GM12875 (cell line): ENCODE measurements at regions not wholly inside any gene's neighbourhood (a gene's known extent, or its start where the extent isn't known, plus 50 kb on each side); places are given as distances from the start of the nearest gene placed in this dataset.

Experiments used
- H3K4me3 ChIP-seq: one replicate; pipeline ENCODE4 v1.5.1; 2011; ENCODE audit warnings: low read depth, low read length, control low read depth
- TF ChIP-seq, protein P1 (sequence below): IDR thresholded peaks from 2 replicates; pipeline ENCODE4 v1.5.1; 2011; ENCODE audit warnings: low read depth, mild to moderate bottlenecking, control low read depth, inconsistent platforms, low read length, moderate library complexity, borderline replicate concordance; ENCODE audit not compliant: insufficient read depth

DNA sequence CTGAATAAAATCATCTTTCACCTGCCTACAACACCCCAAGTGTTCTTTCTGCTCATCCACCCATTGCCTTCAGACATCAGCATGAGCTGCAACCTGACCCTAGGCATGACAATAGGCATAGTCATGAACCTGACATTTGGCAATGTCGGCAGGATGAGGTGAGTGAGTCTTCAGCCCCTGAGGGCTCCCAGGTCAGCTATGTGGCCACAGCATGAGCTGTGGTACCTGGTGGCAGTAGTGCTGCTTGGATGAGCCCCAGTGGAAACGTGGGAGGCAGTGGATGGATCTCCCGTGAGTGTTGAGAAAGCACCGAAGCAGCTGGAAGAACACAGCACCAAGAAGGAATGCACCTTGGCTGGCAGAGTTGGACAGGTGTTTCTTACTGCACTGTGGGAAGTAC is 334.8 kb upstream of the FAR2 start:
- no peak overlapping the region for H3K4me3 ChIP-seq
- TF ChIP-seq, protein P1, sequence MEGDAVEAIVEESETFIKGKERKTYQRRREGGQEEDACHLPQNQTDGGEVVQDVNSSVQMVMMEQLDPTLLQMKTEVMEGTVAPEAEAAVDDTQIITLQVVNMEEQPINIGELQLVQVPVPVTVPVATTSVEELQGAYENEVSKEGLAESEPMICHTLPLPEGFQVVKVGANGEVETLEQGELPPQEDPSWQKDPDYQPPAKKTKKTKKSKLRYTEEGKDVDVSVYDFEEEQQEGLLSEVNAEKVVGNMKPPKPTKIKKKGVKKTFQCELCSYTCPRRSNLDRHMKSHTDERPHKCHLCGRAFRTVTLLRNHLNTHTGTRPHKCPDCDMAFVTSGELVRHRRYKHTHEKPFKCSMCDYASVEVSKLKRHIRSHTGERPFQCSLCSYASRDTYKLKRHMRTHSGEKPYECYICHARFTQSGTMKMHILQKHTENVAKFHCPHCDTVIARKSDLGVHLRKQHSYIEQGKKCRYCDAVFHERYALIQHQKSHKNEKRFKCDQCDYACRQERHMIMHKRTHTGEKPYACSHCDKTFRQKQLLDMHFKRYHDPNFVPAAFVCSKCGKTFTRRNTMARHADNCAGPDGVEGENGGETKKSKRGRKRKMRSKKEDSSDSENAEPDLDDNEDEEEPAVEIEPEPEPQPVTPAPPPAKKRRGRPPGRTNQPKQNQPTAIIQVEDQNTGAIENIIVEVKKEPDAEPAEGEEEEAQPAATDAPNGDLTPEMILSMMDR, result no peak

DNA sequence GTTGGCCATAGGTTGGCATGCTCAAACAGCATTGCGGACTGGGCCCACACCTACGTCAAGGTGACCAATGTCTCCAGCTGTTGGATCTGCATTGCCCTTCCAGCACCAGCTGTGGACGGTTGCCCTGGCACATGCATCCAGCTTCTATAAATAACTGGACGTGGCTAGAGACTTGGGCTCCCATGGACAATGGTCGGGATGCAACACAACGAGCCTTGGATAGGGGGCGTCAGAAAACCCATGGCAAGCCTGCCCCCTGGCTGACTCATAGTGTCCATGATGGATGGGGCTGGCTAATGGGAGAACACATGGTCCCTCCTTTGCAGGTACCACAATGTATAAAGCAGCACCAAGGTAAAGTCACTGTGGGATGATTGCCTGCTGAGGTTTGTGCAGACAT is 331.6 kb upstream of the FAR2 start:
- TF ChIP-seq, protein P1, result no peak
- no peak overlapping the region for H3K4me3 ChIP-seq

DNA sequence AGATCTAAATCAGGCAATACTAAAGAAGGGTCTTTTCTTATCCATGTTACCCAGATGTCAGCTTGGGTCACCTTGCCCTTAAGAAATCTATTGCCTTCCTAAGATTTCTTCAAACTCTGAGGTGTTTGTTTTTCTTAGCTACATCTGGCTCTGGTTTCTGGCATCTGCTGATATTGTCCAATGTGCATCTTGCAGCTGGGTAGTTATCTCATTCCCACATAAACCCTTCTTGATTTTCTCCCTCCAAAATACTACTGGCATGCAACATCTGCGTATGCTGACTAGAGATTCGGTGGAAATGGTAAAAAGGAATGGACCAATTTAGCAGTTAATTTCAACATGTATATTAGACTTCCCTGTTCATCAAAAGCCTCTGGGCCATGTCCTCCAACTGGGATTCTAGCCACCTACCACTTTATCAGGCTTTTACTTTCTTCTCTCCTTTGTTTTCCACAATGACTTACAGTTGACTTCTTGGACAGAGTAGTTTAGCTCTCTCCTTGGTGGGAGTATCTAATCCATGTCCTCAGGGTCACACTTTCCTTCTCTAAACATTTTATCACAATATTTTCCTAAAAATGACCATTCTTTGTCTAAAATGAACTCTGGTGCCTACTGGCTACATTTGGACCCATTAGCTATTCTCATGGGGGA is 324.8 kb upstream of the FAR2 start:
- H3K4me3 ChIP-seq, result no peak overlapping the region
- TF ChIP-seq, protein P1, result no peak

DNA sequence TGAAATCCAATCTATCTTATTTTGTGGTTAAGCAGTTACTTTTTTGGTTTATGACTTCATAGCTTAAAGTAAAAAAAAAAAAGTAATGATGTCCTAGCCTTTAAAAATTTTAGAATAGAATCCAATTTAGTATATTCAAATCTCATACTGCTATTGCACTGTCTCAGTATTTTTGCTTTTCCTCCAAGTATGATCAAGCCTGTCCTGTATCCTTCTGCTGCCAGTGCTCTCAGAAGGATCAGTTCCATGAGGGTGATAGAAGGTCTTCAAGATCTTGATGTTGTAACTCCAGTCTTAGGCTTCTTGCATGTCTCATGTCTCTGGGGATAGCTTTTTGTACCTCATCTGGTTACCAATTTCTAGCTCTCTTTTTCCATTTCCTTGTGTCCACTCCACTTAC is 324.2 kb upstream of the FAR2 start:
- TF ChIP-seq, protein P1, result no peak
- no peak overlapping the region for H3K4me3 ChIP-seq

DNA sequence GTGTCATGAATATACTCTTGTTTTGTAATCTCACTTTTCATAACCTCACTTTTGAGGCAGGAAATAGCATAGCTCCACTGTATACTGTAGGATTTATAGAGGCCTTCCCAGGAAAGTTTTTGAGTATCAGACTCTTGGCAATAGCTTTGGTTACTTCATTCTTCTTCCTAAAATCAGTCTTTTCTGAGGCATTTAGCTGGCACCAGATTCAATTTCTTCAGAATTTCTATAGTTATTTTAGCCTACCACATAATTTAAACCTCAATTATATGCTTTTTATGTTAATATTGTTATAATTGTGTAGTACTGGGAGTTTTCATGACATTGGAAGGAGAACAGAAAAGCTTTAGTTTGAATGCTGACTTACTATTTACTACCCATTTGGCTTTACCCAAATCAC is 322.3 kb upstream of the FAR2 start:
- no peak overlapping the region for H3K4me3 ChIP-seq
- TF ChIP-seq, protein P1, result no peak

DNA sequence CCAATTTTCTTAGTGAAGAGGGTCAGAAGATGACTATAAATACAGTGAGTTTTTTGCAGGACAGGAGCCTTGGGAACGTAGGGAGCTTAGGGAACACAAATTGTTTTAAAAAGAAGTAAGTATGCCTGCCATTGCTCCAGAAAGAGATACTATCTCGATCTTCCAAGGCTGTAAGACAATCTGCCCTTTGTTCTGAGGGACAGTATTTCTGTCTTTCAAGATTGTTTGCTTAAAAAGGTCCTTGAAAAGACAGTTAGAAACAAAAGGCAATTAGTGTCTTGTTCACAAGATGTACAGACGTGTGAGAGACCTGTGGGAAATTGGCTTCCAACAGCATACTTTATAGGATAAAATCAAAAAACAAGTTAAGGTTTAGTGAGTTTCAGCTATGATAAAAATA is 321.2 kb upstream of the FAR2 start:
- TF ChIP-seq, protein P1, result no peak
- H3K4me3 ChIP-seq, result no peak overlapping the region

DNA sequence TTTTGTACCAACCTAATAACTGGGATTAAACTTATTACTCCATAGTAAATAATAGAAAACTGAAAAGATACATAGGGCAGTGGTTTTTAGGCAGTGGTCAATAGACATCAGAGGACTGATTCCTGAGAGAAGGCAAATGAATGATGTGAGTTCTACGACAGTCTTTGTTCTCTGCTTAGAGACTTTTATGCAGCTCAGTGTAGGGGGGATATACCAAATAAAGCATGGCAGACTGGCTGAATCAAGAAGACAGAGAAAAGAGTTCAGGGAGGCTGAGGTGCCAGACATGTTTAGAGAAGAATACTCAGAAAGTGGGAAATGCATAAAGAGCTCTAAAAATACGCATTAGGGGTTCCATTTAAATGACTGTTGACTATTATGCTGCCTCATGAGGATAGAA is 320.8 kb upstream of the FAR2 start:
- H3K4me3 ChIP-seq, result no peak overlapping the region
- TF ChIP-seq, protein P1, result no peak
